ENCODE measurements at regions not wholly inside any gene's neighbourhood (a gene's known extent, or its start where the extent isn't known, plus 50 kb on each side); places are given as distances from the start of the nearest gene placed in this dataset.

DNA sequence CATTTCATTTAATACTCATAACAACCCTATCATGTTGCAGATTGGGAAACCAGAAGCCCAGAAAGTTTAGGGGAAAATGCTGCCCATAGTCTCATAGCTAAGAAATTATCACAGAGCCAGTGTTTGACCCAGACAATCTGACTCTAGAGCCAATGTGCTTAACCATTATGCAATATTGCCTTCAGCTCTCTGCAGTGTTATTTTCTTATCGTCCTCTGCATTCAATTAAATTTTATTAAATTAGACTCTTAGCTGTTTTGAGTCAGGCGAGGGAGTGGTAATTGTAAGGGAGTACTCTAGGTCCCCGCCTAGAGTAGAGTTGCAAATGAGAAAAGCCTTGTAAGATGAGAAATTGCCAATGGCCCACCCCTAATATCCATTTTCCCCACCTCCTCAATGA, 191.1 kb downstream of the TTLL7 start:
- TF ChIP-seq EZH2 (IDR thresholded peaks at IDR 0.05; ENCODE audit: borderline replicate concordance, low read depth, low read length, poor library complexity, severe bottlenecking): no peak
- TF ChIP-seq, protein P1, sequence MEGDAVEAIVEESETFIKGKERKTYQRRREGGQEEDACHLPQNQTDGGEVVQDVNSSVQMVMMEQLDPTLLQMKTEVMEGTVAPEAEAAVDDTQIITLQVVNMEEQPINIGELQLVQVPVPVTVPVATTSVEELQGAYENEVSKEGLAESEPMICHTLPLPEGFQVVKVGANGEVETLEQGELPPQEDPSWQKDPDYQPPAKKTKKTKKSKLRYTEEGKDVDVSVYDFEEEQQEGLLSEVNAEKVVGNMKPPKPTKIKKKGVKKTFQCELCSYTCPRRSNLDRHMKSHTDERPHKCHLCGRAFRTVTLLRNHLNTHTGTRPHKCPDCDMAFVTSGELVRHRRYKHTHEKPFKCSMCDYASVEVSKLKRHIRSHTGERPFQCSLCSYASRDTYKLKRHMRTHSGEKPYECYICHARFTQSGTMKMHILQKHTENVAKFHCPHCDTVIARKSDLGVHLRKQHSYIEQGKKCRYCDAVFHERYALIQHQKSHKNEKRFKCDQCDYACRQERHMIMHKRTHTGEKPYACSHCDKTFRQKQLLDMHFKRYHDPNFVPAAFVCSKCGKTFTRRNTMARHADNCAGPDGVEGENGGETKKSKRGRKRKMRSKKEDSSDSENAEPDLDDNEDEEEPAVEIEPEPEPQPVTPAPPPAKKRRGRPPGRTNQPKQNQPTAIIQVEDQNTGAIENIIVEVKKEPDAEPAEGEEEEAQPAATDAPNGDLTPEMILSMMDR (conservative IDR thresholded peaks at IDR 0.05; ENCODE audit: low read depth, low read length): no peak
- H3K9me3 ChIP-seq (ENCODE audit: low read depth, low read length, poor library complexity, severe bottlenecking): no peaks in the 10 kb centered on the region
- H3K36me3 ChIP-seq (ENCODE audit: insufficient read depth, low read length, poor library complexity, severe bottlenecking): no peaks in the 10 kb centered on the region
- CTCF ChIA-PET: no interaction called here
- no peak overlapping the region for H3K27ac ChIP-seq (ENCODE audit: low read depth, low read length, poor library complexity, severe bottlenecking)
- no peak for DNase-seq (ENCODE audit: low spot score)
- H3K4me3 ChIP-seq (ENCODE audit: low read depth, low read length, poor library complexity, severe bottlenecking): no peak overlapping the region
- POLR2A ChIA-PET (ENCODE audit: low non-redundant PET): no interaction called here
- intact Hi-C loops (cut with micrococcal nuclease; ENCODE audit: unreplicated experiment): loop anchor here (5.0 kb wide), 1 partner anchor 959 kb away; no protein-coding TSS in a partner anchor
- H3K27me3 ChIP-seq (replicated peaks; ENCODE audit: insufficient read depth, low read depth, low read length, poor library complexity): peaks cover 5% of the 10 kb centered on the region
- BruUV-seq (replicated peaks): no TSS peak
- no peaks in the 10 kb centered on the region for H3K4me1 ChIP-seq (ENCODE audit: insufficient read depth, low read length, poor library complexity, severe bottlenecking)

DNA sequence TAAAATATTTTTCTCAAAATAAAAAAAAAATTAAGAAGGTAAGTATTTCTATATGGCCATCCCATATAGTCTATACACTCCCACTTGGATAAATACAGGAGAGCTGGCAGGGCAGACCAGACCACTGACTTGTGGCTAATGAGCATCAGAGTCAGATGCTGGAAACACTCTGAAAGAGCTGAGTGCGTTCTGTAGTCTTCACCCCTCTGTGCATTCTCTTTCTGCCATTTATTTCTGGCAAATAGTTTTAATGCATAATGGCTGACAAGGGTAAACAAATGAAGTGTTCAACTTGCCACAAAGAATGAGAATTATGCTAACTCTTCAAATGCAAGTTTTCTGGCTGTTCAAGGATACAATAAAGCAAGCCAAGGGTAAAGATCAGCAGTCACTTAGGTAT, 191.7 kb downstream of the TTLL7 start:
- no peaks in the 10 kb centered on the region for H3K4me1 ChIP-seq (ENCODE audit: insufficient read depth, low read length, poor library complexity, severe bottlenecking)
- no TSS peak for BruUV-seq (replicated peaks)
- POLR2A ChIA-PET (ENCODE audit: low non-redundant PET): no interaction called here
- no peaks in the 10 kb centered on the region for H3K36me3 ChIP-seq (ENCODE audit: insufficient read depth, low read length, poor library complexity, severe bottlenecking)
- no peak for TF ChIP-seq EZH2 (IDR thresholded peaks at IDR 0.05; ENCODE audit: borderline replicate concordance, low read depth, low read length, poor library complexity, severe bottlenecking)
- TF ChIP-seq, protein P1 (conservative IDR thresholded peaks at IDR 0.05; ENCODE audit: low read depth, low read length): no peak
- DNase-seq (ENCODE audit: low spot score): no peak
- H3K27ac ChIP-seq (ENCODE audit: low read depth, low read length, poor library complexity, severe bottlenecking): no peak overlapping the region
- H3K27me3 ChIP-seq (replicated peaks; ENCODE audit: insufficient read depth, low read depth, low read length, poor library complexity): peaks cover 8% of the 10 kb centered on the region
- no peak overlapping the region for H3K4me3 ChIP-seq (ENCODE audit: low read depth, low read length, poor library complexity, severe bottlenecking)
- CTCF ChIA-PET: no interaction called here
- intact Hi-C loops (cut with micrococcal nuclease; ENCODE audit: unreplicated experiment): loop anchor here (5.0 kb wide), 1 partner anchor 960 kb away; no protein-coding TSS in a partner anchor
- H3K9me3 ChIP-seq (ENCODE audit: low read depth, low read length, poor library complexity, severe bottlenecking): no peaks in the 10 kb centered on the region

DNA sequence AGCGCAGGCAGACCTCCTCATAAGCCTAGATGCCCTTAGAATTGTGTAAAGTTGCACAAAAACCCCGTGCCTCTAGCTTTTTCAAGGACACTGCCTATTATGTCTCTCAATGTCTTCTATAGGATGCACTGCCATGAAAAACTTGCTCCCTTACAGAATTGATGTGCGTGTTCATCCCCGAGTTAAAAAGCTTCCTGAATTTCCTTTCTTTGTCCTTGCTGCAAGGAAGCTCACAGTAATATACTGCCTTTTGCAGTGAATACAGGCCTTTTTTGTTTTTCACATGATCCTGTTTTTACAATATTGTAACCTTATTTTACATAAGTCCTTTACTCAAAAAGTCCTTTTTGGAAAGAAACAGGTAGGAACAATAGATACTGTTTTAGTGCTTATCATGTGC, 193.0 kb downstream of the TTLL7 start:
- POLR2A ChIA-PET (ENCODE audit: low non-redundant PET): no interaction called here
- TF ChIP-seq, protein P1 (conservative IDR thresholded peaks at IDR 0.05; ENCODE audit: low read depth, low read length): no peak
- TF ChIP-seq EZH2 (IDR thresholded peaks at IDR 0.05; ENCODE audit: borderline replicate concordance, low read depth, low read length, poor library complexity, severe bottlenecking): no peak
- no TSS peak for BruUV-seq (replicated peaks)
- no peaks in the 10 kb centered on the region for H3K36me3 ChIP-seq (ENCODE audit: insufficient read depth, low read length, poor library complexity, severe bottlenecking)
- DNase-seq (ENCODE audit: low spot score): no peak
- H3K27ac ChIP-seq (ENCODE audit: low read depth, low read length, poor library complexity, severe bottlenecking): no peak overlapping the region
- intact Hi-C loops (cut with micrococcal nuclease; ENCODE audit: unreplicated experiment): loop anchor here (5.0 kb wide), 1 partner anchor 961 kb away; no protein-coding TSS in a partner anchor
- no peaks in the 10 kb centered on the region for H3K4me1 ChIP-seq (ENCODE audit: insufficient read depth, low read length, poor library complexity, severe bottlenecking)
- H3K9me3 ChIP-seq (ENCODE audit: low read depth, low read length, poor library complexity, severe bottlenecking): no peaks in the 10 kb centered on the region
- H3K4me3 ChIP-seq (ENCODE audit: low read depth, low read length, poor library complexity, severe bottlenecking): no peak overlapping the region
- CTCF ChIA-PET: no interaction called here
- H3K27me3 ChIP-seq (replicated peaks; ENCODE audit: insufficient read depth, low read depth, low read length, poor library complexity): peaks cover 8% of the 10 kb centered on the region

Data from A673 (cell line).